ENCODE measurements at regions not wholly inside any gene's neighbourhood (a gene's known extent, or its start where the extent isn't known, plus 50 kb on each side); places are given as distances from the start of the nearest gene placed in this dataset.

GRCh38 chr13:39245688-39246087 lies 207.4 kb downstream of the NHLRC3 start:
- DNase-seq: no peak

- DNase-seq: peak; percentile 16
These were observed 211.7 kb downstream of the NHLRC3 start for GRCh38 chr13:39249982-39250381.

DNA sequence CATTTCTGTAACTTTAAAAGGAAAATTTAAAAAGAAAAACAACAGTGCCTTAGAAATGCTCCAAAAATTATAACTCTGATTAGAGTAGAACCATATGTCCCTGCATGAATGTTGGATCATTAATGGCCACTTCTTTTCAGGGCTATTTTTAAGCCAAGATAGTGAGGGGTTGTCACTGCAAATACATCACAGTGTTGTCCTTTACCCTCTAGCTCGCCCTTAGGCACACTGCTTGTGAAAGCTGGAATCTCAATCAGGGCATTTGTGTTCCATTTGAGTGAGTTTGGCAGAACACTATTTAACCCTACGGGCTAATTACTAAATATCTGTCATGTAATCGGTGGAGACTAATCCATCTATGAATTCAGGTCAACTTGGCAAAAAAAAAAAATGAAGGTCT lies 212.2 kb downstream of the NHLRC3 start:
- DNase-seq: peak; percentile 18

GRCh38 chr13:39251340-39251739 lies 213.1 kb downstream of the NHLRC3 start:
- no peak for DNase-seq

DNA sequence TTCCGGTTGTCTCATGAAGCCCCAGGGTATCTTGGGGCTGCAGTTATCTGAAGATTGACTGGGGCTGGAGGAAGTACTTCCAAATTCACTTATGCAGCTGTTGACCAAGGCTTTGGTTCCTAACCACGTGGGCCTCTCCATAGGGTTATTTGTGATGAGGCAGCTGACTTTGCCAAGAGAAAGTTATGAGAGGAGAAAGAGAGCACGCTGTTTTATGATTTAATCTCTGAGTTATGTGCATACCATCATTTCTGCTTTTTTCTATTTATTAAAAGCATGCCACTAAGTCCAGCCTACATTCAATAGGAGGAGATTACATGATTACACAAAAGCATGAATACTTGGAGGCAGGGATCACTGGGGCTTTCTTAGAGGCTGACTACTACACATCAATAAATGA lies 215.5 kb downstream of the NHLRC3 start:
- no peak for DNase-seq

DNA sequence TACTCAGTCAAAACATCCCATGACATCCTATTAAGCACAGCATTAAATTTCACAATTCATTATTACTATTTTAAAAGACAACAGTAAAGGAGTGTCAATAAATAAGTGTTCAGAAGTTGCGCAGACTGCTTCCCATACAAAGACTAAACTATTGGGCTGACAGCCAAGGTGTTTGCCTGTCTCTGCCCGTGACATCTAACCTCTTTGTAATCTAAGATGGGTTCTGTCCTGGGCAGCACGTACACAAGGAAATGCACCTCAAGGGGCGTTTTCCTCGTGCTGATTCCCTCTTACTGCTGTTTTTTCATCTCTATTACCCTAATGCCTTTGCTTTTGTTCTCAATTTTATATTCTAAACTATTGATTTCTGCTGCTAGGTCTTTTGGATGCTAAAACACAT lies 216.3 kb downstream of the NHLRC3 start:
- no peak for DNase-seq

DNA sequence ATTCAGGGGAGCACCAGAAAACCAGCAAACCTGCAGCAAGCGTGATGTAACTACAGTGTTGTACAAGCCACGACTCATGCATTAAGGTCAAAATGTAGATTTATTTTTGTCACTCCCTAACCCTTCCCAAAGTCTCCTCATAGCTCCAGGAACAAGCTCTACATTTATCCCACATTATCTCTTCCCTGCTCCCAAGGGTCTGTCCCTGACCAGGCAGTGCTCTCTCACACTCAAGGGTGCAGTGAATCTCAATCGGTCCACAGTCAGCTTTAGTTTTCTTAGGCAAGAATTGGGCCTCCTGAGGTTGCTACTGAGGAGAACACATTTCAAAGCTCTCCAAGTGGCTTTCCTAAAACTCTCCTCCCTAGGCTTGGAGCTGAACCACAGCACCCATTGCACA lies 219.4 kb downstream of the NHLRC3 start:
- no peak for DNase-seq

DNA sequence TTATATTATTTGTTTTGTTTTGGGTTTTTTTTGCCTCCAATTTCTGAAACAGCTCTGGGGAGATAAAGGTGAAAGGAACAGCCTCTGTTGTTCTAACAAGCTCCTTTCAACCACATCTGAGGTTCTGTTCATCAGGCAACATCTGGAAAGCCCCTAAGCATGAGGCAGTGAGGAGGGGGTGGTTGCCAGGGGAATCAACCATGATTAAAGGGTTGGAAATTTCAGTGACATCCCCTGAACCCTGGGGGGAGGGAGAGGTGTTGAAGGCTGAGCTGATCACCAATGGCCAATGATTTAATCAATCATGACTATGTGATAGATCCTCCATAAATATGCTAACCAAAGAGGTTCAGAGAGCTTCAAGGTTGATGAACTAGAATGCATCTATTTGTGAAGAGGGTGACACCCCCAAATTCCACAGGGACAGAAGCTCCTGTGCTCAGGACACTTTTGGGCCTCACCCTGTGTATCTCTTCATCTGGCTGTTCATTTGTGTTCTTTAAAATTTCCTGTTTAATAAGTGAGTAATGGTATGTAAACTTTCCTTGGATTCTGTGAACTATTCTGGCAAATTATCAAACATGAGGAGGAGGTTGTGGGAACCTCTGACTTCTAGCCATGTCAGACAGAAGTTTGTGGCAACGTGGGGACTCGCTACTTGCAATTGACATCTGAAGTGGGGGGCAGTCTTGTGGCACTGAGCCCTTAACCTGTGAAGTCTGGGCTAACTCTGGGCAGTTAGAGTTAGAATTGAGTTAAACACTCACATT lies 221.3 kb downstream of the NHLRC3 start:
- no peak for DNase-seq

DNA sequence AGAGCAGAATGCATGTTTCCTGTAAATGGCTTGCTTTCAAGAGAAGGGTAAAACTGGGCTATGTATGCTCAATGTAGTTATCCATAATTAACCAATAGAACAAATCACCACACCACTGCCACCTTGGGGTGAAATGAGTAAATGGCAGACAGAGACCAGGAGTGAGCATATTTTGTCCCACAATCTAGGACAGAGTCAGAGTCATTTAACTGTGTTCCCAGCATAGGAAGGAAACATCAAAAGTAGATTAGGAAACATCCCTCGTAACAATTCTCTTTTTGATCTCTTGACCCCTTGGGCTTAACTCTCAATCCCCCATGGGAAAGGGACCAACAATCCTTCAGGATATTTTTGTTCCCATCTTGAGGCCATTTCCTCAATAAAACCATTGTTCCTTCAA lies 224.8 kb downstream of the NHLRC3 start:
- DNase-seq: peak; percentile 54

- DNase-seq: no peak
These were observed 225.3 kb downstream of the NHLRC3 start for GRCh38 chr13:39263531-39263930.

DNA sequence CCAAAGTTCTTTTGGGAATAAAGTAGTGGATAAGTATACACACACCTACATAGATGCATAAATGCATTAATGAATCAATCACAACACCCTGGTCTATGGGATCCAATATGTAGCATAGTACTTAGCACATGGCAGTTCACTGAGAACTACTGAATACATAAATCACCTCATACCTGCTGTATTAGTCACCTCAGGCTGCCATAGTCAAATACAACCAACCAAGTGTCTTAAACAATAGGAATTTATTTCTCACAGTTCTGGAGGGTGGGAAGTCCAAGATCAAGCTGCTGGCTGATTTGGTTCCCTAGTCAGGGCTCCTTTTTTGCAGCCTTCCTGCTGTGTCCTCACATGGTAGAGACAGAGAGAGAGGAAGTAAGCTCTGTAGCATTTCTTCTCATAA lies 228.2 kb downstream of the NHLRC3 start:
- DNase-seq: no peak

GRCh38 chr13:39268398-39268797 lies 230.1 kb downstream of the NHLRC3 start:
- DNase-seq: no peak

DNA sequence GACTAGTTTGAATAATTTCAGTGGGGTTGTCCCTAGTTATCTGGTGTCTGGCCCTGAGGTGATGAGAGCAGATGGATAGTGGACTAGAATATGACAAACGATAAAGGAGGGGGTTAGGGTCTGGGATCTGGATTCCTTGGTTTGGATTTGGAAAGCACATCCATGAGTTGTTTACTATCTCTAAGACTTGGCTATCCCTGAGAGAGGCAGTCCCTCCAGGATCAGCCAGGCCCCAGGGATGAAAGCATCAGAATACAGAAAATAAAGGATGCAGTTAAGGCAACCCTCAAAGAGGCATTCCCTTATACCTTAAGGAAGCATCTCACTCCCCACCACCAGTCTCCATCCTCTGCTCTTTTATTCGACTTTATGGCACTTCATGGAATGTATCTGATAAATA lies 230.7 kb downstream of the NHLRC3 start:
- DNase-seq: no peak

- no peak for DNase-seq
These were observed 231.2 kb downstream of the NHLRC3 start for GRCh38 chr13:39269411-39269810.

GRCh38 chr13:39272994-39273393 lies 234.7 kb downstream of the NHLRC3 start:
- no peak for DNase-seq

DNA sequence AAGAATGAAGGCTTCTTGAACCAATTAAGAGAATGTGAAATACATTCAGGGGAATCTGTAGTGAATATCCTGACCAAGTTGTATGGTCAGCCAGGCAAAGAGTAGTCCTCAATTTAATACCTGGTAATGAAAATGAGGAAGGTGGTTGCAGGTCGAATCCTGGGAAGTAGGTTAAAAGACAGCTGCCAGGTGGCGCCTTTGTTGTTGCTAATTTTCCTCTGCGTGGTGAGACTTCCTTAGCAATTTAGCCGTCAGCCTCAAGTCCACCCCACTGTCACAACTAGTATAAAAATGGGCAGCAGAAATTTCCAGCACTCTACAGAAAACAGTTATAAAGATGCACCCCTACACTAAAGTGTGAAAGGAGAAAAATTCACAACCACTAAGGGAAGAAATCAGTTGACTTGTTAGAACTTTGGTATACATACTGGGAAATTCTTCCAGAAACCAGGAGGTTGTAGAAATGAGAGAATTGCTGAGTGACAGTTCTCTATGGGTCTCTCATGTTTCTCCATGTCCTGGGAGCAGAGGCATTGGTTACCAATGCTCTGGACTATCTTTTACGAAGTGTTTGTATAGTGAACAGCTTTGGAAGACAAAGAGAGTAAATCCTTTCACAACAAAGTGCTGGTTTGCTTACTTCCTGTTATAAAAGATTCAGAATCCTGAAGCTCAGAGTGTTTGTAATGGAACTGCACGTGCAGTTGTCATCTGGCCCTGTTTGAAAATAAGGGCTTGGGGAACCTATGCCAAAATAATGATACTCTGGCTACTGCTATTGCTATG lies 235.9 kb downstream of the NHLRC3 start:
- DNase-seq: peak; percentile 29

GRCh38 chr13:39274739-39275325 lies 236.6 kb downstream of the NHLRC3 start:
- no peak for DNase-seq

DNA sequence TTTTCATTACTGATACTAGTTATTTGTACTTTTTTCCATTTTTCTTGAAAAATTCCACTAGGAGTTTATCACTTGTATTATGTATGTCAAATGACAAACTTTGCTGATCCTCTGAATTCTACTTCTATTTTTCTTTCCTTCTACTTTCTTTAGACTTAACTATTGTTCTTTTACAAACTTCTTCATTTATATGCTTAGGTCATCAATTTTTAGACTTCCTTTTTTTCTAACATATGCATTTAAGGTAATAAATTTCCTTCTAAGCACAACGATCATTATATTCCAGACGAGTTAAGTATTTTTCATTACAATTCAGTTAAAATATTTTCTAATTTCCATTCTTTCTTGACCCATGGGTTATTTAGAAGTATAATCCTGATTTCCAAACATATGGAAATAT lies 240.8 kb downstream of the NHLRC3 start:
- DNase-seq: no peak

DNA sequence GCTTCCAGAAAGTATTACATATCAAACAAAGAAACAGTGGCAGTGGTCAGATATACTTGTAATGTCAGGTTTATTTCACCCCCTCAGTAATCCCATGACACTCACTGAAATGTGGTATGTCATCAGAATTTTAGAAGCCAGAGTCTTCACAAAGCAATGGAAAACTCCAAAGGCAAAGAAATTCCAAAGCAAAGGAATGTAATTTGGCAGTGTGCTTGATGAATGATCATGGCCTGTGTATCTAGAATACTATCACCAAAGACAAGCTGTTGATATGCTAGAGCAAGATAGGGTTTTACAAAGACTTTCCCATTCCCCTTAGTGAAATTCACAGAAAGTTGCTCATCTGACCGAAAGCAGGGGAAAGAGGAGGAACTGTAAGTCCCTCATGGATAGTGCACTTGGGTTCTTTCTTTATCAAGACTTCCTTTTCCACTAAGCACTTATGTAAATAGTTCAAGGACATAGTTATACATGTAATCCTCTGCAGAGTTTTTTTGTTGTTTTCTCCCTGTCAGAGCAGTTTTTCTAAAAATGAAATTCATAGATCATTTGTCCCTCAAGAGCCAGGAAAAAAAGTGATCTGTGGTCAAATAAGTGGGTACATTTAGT lies 243.4 kb downstream of the NHLRC3 start:
- DNase-seq: no peak

DNA sequence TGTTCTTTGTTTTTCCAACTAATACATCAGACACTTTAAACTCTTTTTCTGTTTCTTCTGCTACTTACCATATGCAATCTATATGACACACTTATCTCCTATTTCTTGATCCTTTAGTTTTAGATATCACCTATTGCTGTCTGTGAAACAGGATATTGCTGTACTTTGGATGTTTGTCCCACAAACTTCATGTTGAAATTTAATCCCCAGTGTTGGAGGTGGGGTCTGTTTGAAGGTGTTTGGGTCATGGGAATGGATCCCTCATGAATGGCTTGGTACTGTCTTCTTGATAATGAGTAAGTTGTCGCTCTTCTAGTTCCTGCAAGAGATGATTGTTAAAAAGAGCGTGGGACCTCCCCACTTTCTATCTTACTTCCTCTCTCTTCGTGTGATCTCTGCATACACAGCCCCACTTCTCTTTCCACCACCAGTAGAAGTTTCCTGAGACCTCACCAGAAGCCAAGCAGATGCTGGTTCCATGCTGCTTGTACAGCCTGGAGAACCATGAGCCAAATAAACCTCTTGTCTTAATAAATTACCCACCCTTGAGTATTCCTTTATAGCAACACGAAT lies 244.2 kb downstream of the NHLRC3 start:
- DNase-seq: no peak

DNA sequence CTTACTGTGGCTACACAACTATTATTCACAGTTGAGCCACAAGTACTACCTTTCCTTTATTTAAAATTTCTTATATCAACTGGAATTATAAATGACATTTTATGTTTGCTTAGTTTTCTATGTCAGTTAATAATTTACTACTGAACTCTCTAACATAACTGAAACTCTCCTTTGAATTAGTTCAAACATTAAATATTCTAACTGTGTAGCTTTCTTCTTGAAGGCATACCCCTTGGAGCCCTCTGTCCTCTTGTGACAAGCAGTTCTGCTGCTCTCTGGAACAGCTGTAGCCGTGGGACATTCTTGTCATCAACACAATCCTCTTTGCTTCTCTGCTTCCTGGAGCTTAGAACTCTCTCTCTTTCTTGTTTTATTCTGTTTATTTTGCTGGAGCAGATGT lies 244.8 kb downstream of the NHLRC3 start:
- DNase-seq: no peak

- DNase-seq: no peak
These were observed 246.6 kb downstream of the NHLRC3 start for GRCh38 chr13:39284801-39285388.

Data from retina (tissue), 1 donor.